ENCODE measurements at regions not wholly inside any gene's neighbourhood (a gene's known extent, or its start where the extent isn't known, plus 50 kb on each side); places are given as distances from the start of the nearest gene placed in this dataset.

DNA sequence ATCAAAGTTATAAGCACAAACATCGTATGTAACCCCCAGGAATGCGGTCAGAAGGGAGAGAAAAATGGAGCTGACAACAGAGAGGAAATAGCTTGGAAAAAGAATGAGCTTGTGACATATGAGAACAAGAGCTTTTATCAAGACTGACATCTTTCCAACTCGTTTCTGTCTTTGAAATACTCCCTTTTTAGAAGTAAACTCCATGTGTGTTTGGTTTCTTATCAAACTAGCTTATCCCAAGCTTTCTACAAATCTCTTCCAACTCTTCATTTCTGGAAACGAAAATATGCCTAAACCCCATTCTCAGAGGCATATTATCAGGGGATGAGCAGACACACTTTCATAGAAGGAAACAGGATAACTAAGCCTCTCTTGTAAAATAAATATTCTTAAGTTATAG, 235.4 kb downstream of the NAF1 start:
- no peak for DNase-seq (ENCODE audit: low spot score in 2 of 2)
- WGBS = 61% methylated on average over 4 of the region's 4 CpGs
- no peak for TF ChIP-seq POLR2A (IDR thresholded peaks at IDR 0.05)
- TF ChIP-seq CTCF (IDR thresholded peaks at IDR 0.05) = no peak
- no peak for TF ChIP-seq POLR2AphosphoS5 (IDR thresholded peaks at IDR 0.05)
- TF ChIP-seq EP300 (IDR thresholded peaks at IDR 0.05) = no peak
- no peak overlapping the region for H3K27ac ChIP-seq
- no peak overlapping the region for H3K4me3 ChIP-seq
- H3K27me3 ChIP-seq = no peaks in the 10 kb centered on the region
- no peaks in the 10 kb centered on the region for H3K9me3 ChIP-seq
- no peaks in the 10 kb centered on the region for H3K4me1 ChIP-seq
- no peaks in the 10 kb centered on the region for H3K36me3 ChIP-seq

- H3K9me3 ChIP-seq = peaks cover 1% of the 10 kb centered on the region
- WGBS = 82% methylated on average over 9 of the region's 9 CpGs
- no peak overlapping the region for H3K27ac ChIP-seq
- no peak for DNase-seq (ENCODE audit: low spot score in 2 of 2)
- H3K4me1 ChIP-seq = no peaks in the 10 kb centered on the region
- H3K27me3 ChIP-seq = no peaks in the 10 kb centered on the region
- no peak overlapping the region for H3K4me3 ChIP-seq
- H3K36me3 ChIP-seq = no peaks in the 10 kb centered on the region
- TF ChIP-seq CTCF (IDR thresholded peaks at IDR 0.05) (no peak), POLR2A (IDR thresholded peaks at IDR 0.05) (no peak), EP300 (IDR thresholded peaks at IDR 0.05) (no peak), POLR2AphosphoS5 (IDR thresholded peaks at IDR 0.05) (no peak)
Measured at GRCh38 chr4:162921178-162921785, 245.4 kb downstream of the NAF1 start.

- TF ChIP-seq POLR2AphosphoS5 (IDR thresholded peaks at IDR 0.05) = no peak
- TF ChIP-seq CTCF (IDR thresholded peaks at IDR 0.05) = no peak
- TF ChIP-seq POLR2A (IDR thresholded peaks at IDR 0.05) = no peak
- TF ChIP-seq EP300 (IDR thresholded peaks at IDR 0.05) = no peak
- H3K27ac ChIP-seq = no peak overlapping the region
- no peaks in the 10 kb centered on the region for H3K27me3 ChIP-seq
- 67% methylated on average over 3 of the region's 3 CpGs for WGBS
- H3K36me3 ChIP-seq = no peaks in the 10 kb centered on the region
- H3K9me3 ChIP-seq = peaks cover 7% of the 10 kb centered on the region
- no peak for DNase-seq (ENCODE audit: low spot score in 2 of 2)
- no peak overlapping the region for H3K4me3 ChIP-seq
- H3K4me1 ChIP-seq = no peaks in the 10 kb centered on the region
Measured at GRCh38 chr4:162920649-162921048, 246.0 kb downstream of the NAF1 start.

GRCh38 chr4:162912482-162912881, 254.2 kb downstream of the NAF1 start:
- no peak overlapping the region for H3K4me3 ChIP-seq
- no peak for DNase-seq (ENCODE audit: low spot score in 2 of 2)
- 76% methylated on average over 2 of the region's 2 CpGs for WGBS
- no peak for TF ChIP-seq POLR2AphosphoS5 (IDR thresholded peaks at IDR 0.05)
- TF ChIP-seq EP300 (IDR thresholded peaks at IDR 0.05) = no peak
- TF ChIP-seq CTCF (IDR thresholded peaks at IDR 0.05) = no peak
- no peak for TF ChIP-seq POLR2A (IDR thresholded peaks at IDR 0.05)
- peaks cover 12% of the 10 kb centered on the region for H3K9me3 ChIP-seq
- H3K36me3 ChIP-seq = no peaks in the 10 kb centered on the region
- H3K27me3 ChIP-seq = no peaks in the 10 kb centered on the region
- H3K4me1 ChIP-seq = no peaks in the 10 kb centered on the region
- no peak overlapping the region for H3K27ac ChIP-seq

DNA sequence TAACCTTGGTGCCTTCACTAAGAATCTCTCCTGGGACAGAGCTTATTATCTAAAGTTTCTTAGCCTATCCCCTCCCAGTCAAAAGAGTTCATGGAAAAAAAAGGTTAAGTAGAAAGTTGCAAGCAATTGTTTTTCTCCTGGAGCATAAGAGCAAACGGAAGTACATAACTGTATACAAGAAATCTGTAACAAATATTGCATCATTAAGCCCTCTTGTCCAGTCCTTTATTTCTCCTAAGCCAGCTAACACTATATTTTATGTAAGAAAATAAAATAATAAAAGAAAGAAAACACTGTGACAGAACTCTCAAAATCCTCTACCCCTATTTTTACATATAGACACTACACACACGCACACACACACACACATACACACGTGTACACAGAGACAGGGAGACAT, 255.3 kb downstream of the NAF1 start:
- Histone ChIP-seq H3K4me1 (no peaks in the 10 kb centered on the region), H3K4me3 (no peak overlapping the region), H3K27me3 (no peaks in the 10 kb centered on the region), H3K36me3 (no peaks in the 10 kb centered on the region), H3K27ac (no peak overlapping the region), H3K9me3 (peaks cover 13% of the 10 kb centered on the region)
- no peak for DNase-seq (ENCODE audit: low spot score in 2 of 2)
- WGBS = 89% methylated on average over 3 of the region's 3 CpGs
- TF ChIP-seq POLR2A (IDR thresholded peaks at IDR 0.05) (no peak), EP300 (IDR thresholded peaks at IDR 0.05) (no peak), CTCF (IDR thresholded peaks at IDR 0.05) (no peak), POLR2AphosphoS5 (IDR thresholded peaks at IDR 0.05) (no peak)
